AG09309 (cell line): ENCODE measurements at regions not wholly inside any gene's neighbourhood (a gene's known extent, or its start where the extent isn't known, plus 50 kb on each side); places are given as distances from the start of the nearest gene placed in this dataset.

Source experiments
- DNase-seq: peaks from one replicate; pipeline ENCODE4 v3.0.0-alpha.2; 2010; ENCODE audit warnings: low read depth
- H3K4me3 ChIP-seq: 2 replicates; pipeline ENCODE4 v1.5.1; 2011; ENCODE audit warnings: mild to moderate bottlenecking, low read depth, low read length, moderate library complexity; ENCODE audit not compliant: control insufficient read depth
- TF ChIP-seq, protein P1 (sequence below): IDR thresholded peaks from 2 replicates; pipeline ENCODE4 v1.5.1; 2011; ENCODE audit warnings: mild to moderate bottlenecking, low read depth, low read length, inconsistent platforms; ENCODE audit not compliant: insufficient read depth, control insufficient read depth; ENCODE audit errors: missing control alignments

GRCh38 chr12:91273560-91273959 lies 90.9 kb upstream of the DCN start:
- no peak for DNase-seq
- H3K4me3 ChIP-seq, result no peak overlapping the region
- TF ChIP-seq, protein P1, sequence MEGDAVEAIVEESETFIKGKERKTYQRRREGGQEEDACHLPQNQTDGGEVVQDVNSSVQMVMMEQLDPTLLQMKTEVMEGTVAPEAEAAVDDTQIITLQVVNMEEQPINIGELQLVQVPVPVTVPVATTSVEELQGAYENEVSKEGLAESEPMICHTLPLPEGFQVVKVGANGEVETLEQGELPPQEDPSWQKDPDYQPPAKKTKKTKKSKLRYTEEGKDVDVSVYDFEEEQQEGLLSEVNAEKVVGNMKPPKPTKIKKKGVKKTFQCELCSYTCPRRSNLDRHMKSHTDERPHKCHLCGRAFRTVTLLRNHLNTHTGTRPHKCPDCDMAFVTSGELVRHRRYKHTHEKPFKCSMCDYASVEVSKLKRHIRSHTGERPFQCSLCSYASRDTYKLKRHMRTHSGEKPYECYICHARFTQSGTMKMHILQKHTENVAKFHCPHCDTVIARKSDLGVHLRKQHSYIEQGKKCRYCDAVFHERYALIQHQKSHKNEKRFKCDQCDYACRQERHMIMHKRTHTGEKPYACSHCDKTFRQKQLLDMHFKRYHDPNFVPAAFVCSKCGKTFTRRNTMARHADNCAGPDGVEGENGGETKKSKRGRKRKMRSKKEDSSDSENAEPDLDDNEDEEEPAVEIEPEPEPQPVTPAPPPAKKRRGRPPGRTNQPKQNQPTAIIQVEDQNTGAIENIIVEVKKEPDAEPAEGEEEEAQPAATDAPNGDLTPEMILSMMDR, result no peak

GRCh38 chr12:91272461-91273063 lies 89.9 kb upstream of the DCN start:
- TF ChIP-seq, protein P1, result no peak
- DNase-seq, result no peak
- H3K4me3 ChIP-seq, result no peak overlapping the region

DNA sequence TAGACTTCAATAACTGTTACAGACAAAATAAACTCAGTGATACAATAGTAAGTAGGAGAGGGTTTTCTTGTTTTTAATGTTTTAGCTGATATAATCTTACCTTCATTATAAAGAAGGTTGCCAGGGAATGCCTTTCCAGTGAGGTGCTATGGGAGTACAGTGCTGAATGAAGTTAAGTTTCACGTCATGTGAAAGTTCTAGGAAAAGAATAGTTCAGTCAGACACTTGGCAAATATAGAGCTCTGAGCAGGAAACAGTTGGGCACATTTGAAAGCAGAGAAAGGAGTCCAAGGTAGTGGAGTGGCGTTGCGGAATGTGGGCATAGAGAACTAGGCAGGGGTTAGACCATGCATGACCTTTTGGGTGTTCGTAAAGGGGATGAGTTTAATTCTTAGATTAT lies 88.6 kb upstream of the DCN start:
- TF ChIP-seq, protein P1, result no peak
- DNase-seq, result no peak

GRCh38 chr12:91267039-91267438 lies 84.4 kb upstream of the DCN start:
- no peak for DNase-seq
- no peak overlapping the region for H3K4me3 ChIP-seq
- TF ChIP-seq, protein P1, result no peak

More for the DNA sequence above, 88.6 kb upstream of the DCN start:
- H3K4me3 ChIP-seq, result no peak overlapping the region

GRCh38 chr12:91264178-91264577 lies 81.6 kb upstream of the DCN start:
- no peak overlapping the region for H3K4me3 ChIP-seq
- TF ChIP-seq, protein P1, result no peak
- no peak for DNase-seq

DNA sequence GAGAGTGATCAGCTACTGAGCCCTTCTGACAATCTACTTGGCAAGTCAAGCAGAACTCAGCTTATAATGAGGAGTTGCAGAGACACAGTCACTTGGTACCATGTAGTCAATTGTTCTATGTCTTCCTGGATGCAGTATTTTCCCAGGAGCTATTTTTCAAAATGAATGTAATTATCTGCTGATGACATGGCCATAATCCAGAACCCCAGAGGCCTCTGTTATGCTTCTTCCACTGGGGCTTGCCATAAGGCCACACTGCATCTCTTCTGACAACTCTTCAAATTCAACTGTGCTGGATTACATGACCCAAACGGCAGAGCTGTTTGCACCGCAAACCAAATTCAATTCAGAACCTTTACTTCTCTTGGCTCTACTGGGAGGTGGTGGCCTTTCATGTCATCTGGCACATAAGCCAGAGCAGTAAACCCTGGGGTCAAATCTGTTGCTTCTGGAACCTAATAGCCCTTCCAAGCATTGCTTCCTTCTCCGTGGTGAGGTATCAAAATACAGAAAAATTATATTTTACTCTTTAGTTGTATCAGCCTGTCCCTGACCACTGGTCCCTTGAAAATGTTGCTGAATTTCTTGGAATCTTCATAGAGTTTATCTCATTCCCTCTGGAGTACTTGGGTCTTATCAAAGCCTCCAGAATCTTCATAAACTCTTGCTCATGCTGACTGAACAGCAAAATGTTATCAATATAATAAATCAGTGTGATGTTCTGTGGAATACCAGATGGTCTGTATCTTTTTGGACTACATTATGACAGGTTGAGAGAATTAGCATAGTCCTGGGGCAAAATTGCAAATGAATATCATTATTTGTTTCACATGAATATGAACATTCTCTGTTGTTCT lies 79.4 kb upstream of the DCN start:
- H3K4me3 ChIP-seq, result no peak overlapping the region
- TF ChIP-seq, protein P1, result no peak
- DNase-seq, result no peak
